GM12872 (cell line): ENCODE measurements at regions not wholly inside any gene's neighbourhood (a gene's known extent, or its start where the extent isn't known, plus 50 kb on each side); places are given as distances from the start of the nearest gene placed in this dataset.

Experiments
- CTCF ChIP-seq: IDR thresholded peaks from 3 replicates; pipeline ENCODE4 v1.5.1; 2011; ENCODE audit warnings: low read depth, mild to moderate bottlenecking, low read length, moderate library complexity; ENCODE audit not compliant: insufficient read depth

GRCh38 chr7:8314566-8314965, 52.6 kb upstream of the ICA1 start:
- TF ChIP-seq CTCF = no peak

GRCh38 chr7:8319115-8319514, 57.1 kb upstream of the ICA1 start:
- TF ChIP-seq CTCF = no peak

- no peak for TF ChIP-seq CTCF
Observed at GRCh38 chr7:8320174-8320573, 58.2 kb upstream of the ICA1 start.

- TF ChIP-seq CTCF = no peak
Observed at GRCh38 chr7:8321312-8321711, 59.3 kb upstream of the ICA1 start.

- no peak for TF ChIP-seq CTCF
Observed at GRCh38 chr7:8322667-8323066, 60.7 kb upstream of the ICA1 start.

GRCh38 chr7:8325067-8325466, 63.1 kb upstream of the ICA1 start:
- TF ChIP-seq CTCF = no peak

- TF ChIP-seq CTCF = no peak
Observed at GRCh38 chr7:8327199-8327598, 65.2 kb upstream of the ICA1 start.

- no peak for TF ChIP-seq CTCF
Observed at GRCh38 chr7:8338206-8338605, 76.2 kb upstream of the ICA1 start.
